Type B pancreatic cell (in vitro differentiated cells): ENCODE measurements at regions not wholly inside any gene's neighbourhood (a gene's known extent, or its start where the extent isn't known, plus 50 kb on each side); places are given as distances from the start of the nearest gene placed in this dataset.

Experiments used
- DNase-seq: peaks from one replicate; pipeline ENCODE4 v3.0.0; 2021; ENCODE audit warnings: mixed read lengths; ENCODE audit not compliant: unreplicated experiment; ENCODE audit errors: extremely low spot score
- H3K27ac Mint-ChIP-seq: 2 replicates; pipeline ENCODE4 v1.8.0; 2021; ENCODE audit warnings: mild to moderate bottlenecking, mixed read lengths
- H3K27me3 Mint-ChIP-seq: 2 replicates; pipeline ENCODE4 v1.8.0; 2021; ENCODE audit warnings: mixed read lengths
- H3K36me3 Mint-ChIP-seq: 2 replicates; pipeline ENCODE4 v1.8.0; 2021; ENCODE audit warnings: mixed read lengths
- H3K4me1 Mint-ChIP-seq: one replicate; pipeline ENCODE4 v1.8.0; 2021; ENCODE audit warnings: mixed read lengths; ENCODE audit not compliant: unreplicated experiment
- H3K4me3 Mint-ChIP-seq: 2 replicates; pipeline ENCODE4 v1.8.0; 2021; ENCODE audit warnings: mild to moderate bottlenecking, mixed read lengths
- H3K9me3 Mint-ChIP-seq: 2 replicates; pipeline ENCODE4 v1.8.0; 2021; ENCODE audit warnings: mixed read lengths
- CTCF ChIP-seq: fragments of 200-600 bp; sonication (generic); conservative IDR thresholded peaks from 2 replicates; pipeline ENCODE4 v1.5.0; 2021; ENCODE audit warnings: antibody characterized with exemption, mild to moderate bottlenecking

- TF ChIP-seq CTCF: no peak
- peaks cover 15% of the 10 kb centered on the region for H3K4me1 Mint-ChIP-seq
- H3K4me3 Mint-ChIP-seq: no peak overlapping the region
- DNase-seq: no peak
- H3K27ac Mint-ChIP-seq: no peak overlapping the region
- H3K27me3 Mint-ChIP-seq: peaks cover 16% of the 10 kb centered on the region
- H3K9me3 Mint-ChIP-seq: peaks cover 4% of the 10 kb centered on the region
- H3K36me3 Mint-ChIP-seq: no peaks in the 10 kb centered on the region
Observed at GRCh38 chr2:236703373-236703709, 133.7 kb downstream of the ACKR3 start.

- Mint-ChIP-seq H3K9me3 (peaks cover 4% of the 10 kb centered on the region), H3K4me1 (peaks cover 15% of the 10 kb centered on the region), H3K4me3 (no peak overlapping the region), H3K27ac (no peak overlapping the region), H3K36me3 (no peaks in the 10 kb centered on the region), H3K27me3 (peaks cover 16% of the 10 kb centered on the region)
- DNase-seq: no peak
- no peak for TF ChIP-seq CTCF
Observed at GRCh38 chr2:236703906-236704305, 134.3 kb downstream of the ACKR3 start.

GRCh38 chr2:236704887-236705286 is 135.3 kb downstream of the ACKR3 start:
- TF ChIP-seq CTCF: no peak
- Mint-ChIP-seq H3K4me3 (no peak overlapping the region), H3K9me3 (peaks cover 4% of the 10 kb centered on the region), H3K27me3 (peaks cover 16% of the 10 kb centered on the region), H3K4me1 (peaks cover 15% of the 10 kb centered on the region), H3K27ac (no peak overlapping the region), H3K36me3 (no peaks in the 10 kb centered on the region)
- no peak for DNase-seq

- Mint-ChIP-seq H3K4me1 (peaks cover 15% of the 10 kb centered on the region), H3K4me3 (no peak overlapping the region), H3K36me3 (no peaks in the 10 kb centered on the region), H3K9me3 (peaks cover 4% of the 10 kb centered on the region), H3K27me3 (peaks cover 16% of the 10 kb centered on the region), H3K27ac (no peak overlapping the region)
- no peak for DNase-seq
- no peak for TF ChIP-seq CTCF
Observed at GRCh38 chr2:236705295-236706105, 135.9 kb downstream of the ACKR3 start.

- H3K36me3 Mint-ChIP-seq: no peaks in the 10 kb centered on the region
- H3K27ac Mint-ChIP-seq: no peak overlapping the region
- H3K4me3 Mint-ChIP-seq: no peak overlapping the region
- H3K9me3 Mint-ChIP-seq: peaks cover 4% of the 10 kb centered on the region
- no peak for DNase-seq
- H3K4me1 Mint-ChIP-seq: peaks cover 15% of the 10 kb centered on the region
- peaks cover 11% of the 10 kb centered on the region for H3K27me3 Mint-ChIP-seq
- no peak for TF ChIP-seq CTCF
Observed at GRCh38 chr2:236706288-236706687, 136.7 kb downstream of the ACKR3 start.
